ENCODE measurements at regions not wholly inside any gene's neighbourhood (a gene's known extent, or its start where the extent isn't known, plus 50 kb on each side); places are given as distances from the start of the nearest gene placed in this dataset.

DNA sequence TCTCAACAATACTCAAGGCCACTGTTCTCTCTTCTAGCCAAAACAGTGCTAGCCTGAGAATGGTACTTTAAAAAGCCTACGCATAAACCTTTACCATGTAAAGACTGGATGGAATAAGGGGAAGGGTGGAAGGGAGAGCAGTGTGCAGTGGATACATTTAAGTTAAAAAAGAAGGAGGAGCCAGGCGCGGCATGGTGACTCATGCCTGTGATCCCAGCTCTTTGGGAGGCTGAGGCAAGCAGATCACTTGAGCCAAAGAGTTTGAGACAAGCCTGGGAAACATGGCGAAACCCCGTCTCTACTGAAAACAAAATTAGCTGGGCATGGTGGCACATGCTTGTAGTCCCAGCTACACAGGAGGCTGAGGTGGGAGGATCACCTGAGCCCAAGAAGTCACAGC, 127.7 kb upstream of the KIF2A start:
- no peak overlapping the region for H3K4me3 Mint-ChIP-seq
- no peak for ATAC-seq
- TF ChIP-seq, protein P1, sequence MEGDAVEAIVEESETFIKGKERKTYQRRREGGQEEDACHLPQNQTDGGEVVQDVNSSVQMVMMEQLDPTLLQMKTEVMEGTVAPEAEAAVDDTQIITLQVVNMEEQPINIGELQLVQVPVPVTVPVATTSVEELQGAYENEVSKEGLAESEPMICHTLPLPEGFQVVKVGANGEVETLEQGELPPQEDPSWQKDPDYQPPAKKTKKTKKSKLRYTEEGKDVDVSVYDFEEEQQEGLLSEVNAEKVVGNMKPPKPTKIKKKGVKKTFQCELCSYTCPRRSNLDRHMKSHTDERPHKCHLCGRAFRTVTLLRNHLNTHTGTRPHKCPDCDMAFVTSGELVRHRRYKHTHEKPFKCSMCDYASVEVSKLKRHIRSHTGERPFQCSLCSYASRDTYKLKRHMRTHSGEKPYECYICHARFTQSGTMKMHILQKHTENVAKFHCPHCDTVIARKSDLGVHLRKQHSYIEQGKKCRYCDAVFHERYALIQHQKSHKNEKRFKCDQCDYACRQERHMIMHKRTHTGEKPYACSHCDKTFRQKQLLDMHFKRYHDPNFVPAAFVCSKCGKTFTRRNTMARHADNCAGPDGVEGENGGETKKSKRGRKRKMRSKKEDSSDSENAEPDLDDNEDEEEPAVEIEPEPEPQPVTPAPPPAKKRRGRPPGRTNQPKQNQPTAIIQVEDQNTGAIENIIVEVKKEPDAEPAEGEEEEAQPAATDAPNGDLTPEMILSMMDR (IDR thresholded peaks at IDR 0.05): no peak

DNA sequence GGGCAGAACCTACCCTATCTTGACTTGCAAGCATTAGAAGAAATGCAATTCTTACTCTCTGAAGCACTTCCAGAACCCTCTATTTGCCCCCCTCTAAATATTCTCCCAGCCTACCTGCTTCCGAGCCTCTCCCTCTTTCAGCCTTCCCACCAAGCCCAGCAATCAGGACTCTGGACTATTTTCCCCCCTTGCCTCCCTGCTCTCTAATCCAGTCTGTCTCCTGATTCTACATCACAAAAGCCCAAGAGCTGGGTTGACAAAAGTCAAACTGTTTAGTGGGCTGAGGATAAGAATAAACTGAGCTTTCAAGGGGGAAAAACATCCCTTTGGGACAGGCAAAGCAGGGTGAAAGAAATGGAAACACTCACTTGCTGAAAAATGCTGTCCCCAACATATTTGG, 123.2 kb upstream of the KIF2A start:
- intact Hi-C loops (cut with micrococcal nuclease): no loop called here
- 95% methylated on average over 1 of the region's 1 CpG for WGBS (ENCODE audit: insufficient coverage)
- Histone ChIP-seq H3K27ac (ENCODE audit: low read length) (no peak overlapping the region), H3K4me1 (ENCODE audit: control insufficient read depth, insufficient read depth, low read length) (no peaks in the 10 kb centered on the region), H3K36me3 (ENCODE audit: control insufficient read depth, insufficient read depth, low read length) (no peaks in the 10 kb centered on the region), H3K27me3 (ENCODE audit: control insufficient read depth, insufficient read depth, low read length) (no peaks in the 10 kb centered on the region), H3K4me3 (ENCODE audit: low read length) (no peak overlapping the region), H3K9me3 (ENCODE audit: control insufficient read depth, insufficient read depth, low read length) (no peaks in the 10 kb centered on the region)
- no peaks in the 10 kb centered on the region for H3K9me3 Mint-ChIP-seq
- TF ChIP-seq, protein P1 (IDR thresholded peaks at IDR 0.05): no peak
- ATAC-seq (no peak), DNase-seq (no peak)
- no peaks in the 10 kb centered on the region for H3K4me1 Mint-ChIP-seq
- no peak overlapping the region for H3K27ac Mint-ChIP-seq
- peaks cover 11 to 23% of the 10 kb centered on the region in 2 donors for H3K27me3 Mint-ChIP-seq (ENCODE audit: low read depth in 2 of 2)
- no peak overlapping the region for H3K4me3 Mint-ChIP-seq
- no peaks in the 10 kb centered on the region for H3K36me3 Mint-ChIP-seq

More for the DNA sequence above, 127.7 kb upstream of the KIF2A start:
- peaks cover 8 to 40% of the 10 kb centered on the region in 2 donors for H3K27me3 Mint-ChIP-seq (ENCODE audit: low read depth in 2 of 2)
- no peaks in the 10 kb centered on the region for H3K36me3 Mint-ChIP-seq
- no peak overlapping the region for H3K27ac ChIP-seq (ENCODE audit: low read length)
- no peaks in the 10 kb centered on the region for H3K9me3 ChIP-seq (ENCODE audit: control insufficient read depth, insufficient read depth, low read length)
- H3K4me3 ChIP-seq (ENCODE audit: low read length): no peak overlapping the region
- no peaks in the 10 kb centered on the region for H3K36me3 ChIP-seq (ENCODE audit: control insufficient read depth, insufficient read depth, low read length)
- WGBS (ENCODE audit: insufficient coverage): 97% methylated on average over 4 of the region's 5 CpGs
- intact Hi-C loops (cut with micrococcal nuclease): no loop called here
- no peaks in the 10 kb centered on the region for H3K9me3 Mint-ChIP-seq
- no peaks in the 10 kb centered on the region for H3K27me3 ChIP-seq (ENCODE audit: control insufficient read depth, insufficient read depth, low read length)
- H3K27ac Mint-ChIP-seq: no peak overlapping the region
- no peak for DNase-seq
- H3K4me1 Mint-ChIP-seq: no peaks in the 10 kb centered on the region
- H3K4me1 ChIP-seq (ENCODE audit: control insufficient read depth, insufficient read depth, low read length): no peaks in the 10 kb centered on the region

DNA sequence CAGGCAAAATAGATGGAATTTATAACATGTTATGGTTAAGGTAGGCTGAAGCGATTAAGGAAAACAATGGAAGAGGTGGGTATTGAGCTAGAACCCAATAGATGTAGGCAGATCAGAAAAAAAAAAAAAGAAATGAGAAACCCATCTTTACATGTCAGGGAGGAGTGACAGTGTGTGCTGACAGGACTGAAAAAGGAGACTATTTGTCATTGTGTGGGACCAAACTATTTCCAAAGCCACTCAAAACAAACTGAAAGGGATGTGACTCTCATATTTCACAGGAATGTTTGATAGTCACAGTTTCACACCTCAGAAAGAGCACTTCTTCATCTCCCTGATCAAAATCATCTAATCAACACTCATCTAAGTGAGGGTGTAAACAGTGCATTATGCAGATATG, 122.3 kb upstream of the KIF2A start:
- H3K4me3 Mint-ChIP-seq: no peak overlapping the region
- no peaks in the 10 kb centered on the region for H3K4me1 ChIP-seq (ENCODE audit: control insufficient read depth, insufficient read depth, low read length)
- no peaks in the 10 kb centered on the region for H3K36me3 ChIP-seq (ENCODE audit: control insufficient read depth, insufficient read depth, low read length)
- no peaks in the 10 kb centered on the region for H3K36me3 Mint-ChIP-seq
- H3K27me3 ChIP-seq (ENCODE audit: control insufficient read depth, insufficient read depth, low read length): no peaks in the 10 kb centered on the region
- peaks cover 12 to 15% of the 10 kb centered on the region in 2 donors for H3K27me3 Mint-ChIP-seq (ENCODE audit: low read depth in 2 of 2)
- H3K4me3 ChIP-seq (ENCODE audit: low read length): no peak overlapping the region
- H3K9me3 Mint-ChIP-seq: no peaks in the 10 kb centered on the region
- ATAC-seq (no peak), DNase-seq (no peak)
- WGBS (ENCODE audit: insufficient coverage): 94% methylated on average over 1 of the region's 1 CpG
- TF ChIP-seq, protein P1 (IDR thresholded peaks at IDR 0.05): no peak
- no peak overlapping the region for H3K27ac Mint-ChIP-seq
- no peaks in the 10 kb centered on the region for H3K4me1 Mint-ChIP-seq
- intact Hi-C loops (cut with micrococcal nuclease): no loop called here
- H3K27ac ChIP-seq (ENCODE audit: low read length): no peak overlapping the region
- no peaks in the 10 kb centered on the region for H3K9me3 ChIP-seq (ENCODE audit: control insufficient read depth, insufficient read depth, low read length)

DNA sequence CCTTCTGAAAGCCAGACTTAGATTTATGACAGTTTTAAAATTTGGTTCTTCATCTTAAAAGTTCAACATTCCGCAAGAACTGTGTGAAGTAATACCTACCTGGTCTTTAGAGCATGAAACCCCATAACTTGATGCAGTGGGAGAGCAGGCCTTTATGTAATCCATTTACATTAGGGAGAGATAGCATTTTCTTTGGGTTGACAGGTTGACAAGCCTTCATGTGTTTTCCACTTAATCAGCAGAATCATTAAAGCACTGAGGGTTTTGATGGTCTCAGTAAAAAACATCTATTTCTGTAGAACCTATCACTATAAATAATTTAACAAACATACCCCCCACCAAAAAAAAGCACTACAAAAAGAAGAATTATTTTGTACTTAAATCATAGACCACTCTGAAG, 121.6 kb upstream of the KIF2A start:
- no peaks in the 10 kb centered on the region for H3K4me1 ChIP-seq (ENCODE audit: control insufficient read depth, insufficient read depth, low read length)
- Mint-ChIP-seq H3K36me3 (no peaks in the 10 kb centered on the region), H3K27me3 (ENCODE audit: low read depth in 2 of 2) (peaks cover 8 to 14% of the 10 kb centered on the region in 2 donors), H3K27ac (no peak overlapping the region), H3K4me3 (no peak overlapping the region), H3K4me1 (no peaks in the 10 kb centered on the region), H3K9me3 (no peaks in the 10 kb centered on the region)
- no peak for ATAC-seq
- H3K4me3 ChIP-seq (ENCODE audit: low read length): no peak overlapping the region
- TF ChIP-seq, protein P1 (IDR thresholded peaks at IDR 0.05): no peak
- no peaks in the 10 kb centered on the region for H3K27me3 ChIP-seq (ENCODE audit: control insufficient read depth, insufficient read depth, low read length)
- intact Hi-C loops (cut with micrococcal nuclease): no loop called here
- H3K9me3 ChIP-seq (ENCODE audit: control insufficient read depth, insufficient read depth, low read length): no peaks in the 10 kb centered on the region
- WGBS (ENCODE audit: insufficient coverage): 100% methylated on average over 1 of the region's 1 CpG
- H3K36me3 ChIP-seq (ENCODE audit: control insufficient read depth, insufficient read depth, low read length): no peaks in the 10 kb centered on the region
- H3K27ac ChIP-seq (ENCODE audit: low read length): no peak overlapping the region
- DNase-seq: no peak

All from natural killer cell (primary cell).